IPS DF 6.9 (cell line): ENCODE measurements at regions not wholly inside any gene's neighbourhood (a gene's known extent, or its start where the extent isn't known, plus 50 kb on each side); places are given as distances from the start of the nearest gene placed in this dataset.
"Not testable (repeated sequence)": the region's sequence is repeated elsewhere in the genome, so short reads cannot be mapped to it uniquely, and the experiment has no call there.

ENCODE experiments used
- DNase-seq: peaks from one replicate; pipeline ENCODE4 v3.0.0-alpha.2; 2013; ENCODE audit warnings: low read depth, low spot score
- H3K27ac ChIP-seq: one replicate; pipeline ENCODE4 v1.5.1; 2013; ENCODE audit warnings: low read length, control low read depth
- H3K27me3 ChIP-seq: 2 replicates; pipeline ENCODE4 v1.6.1; 2013; ENCODE audit warnings: mild to moderate bottlenecking, low read length; ENCODE audit not compliant: control insufficient read depth, insufficient read depth
- H3K36me3 ChIP-seq: 2 replicates; pipeline ENCODE4 v1.6.1; 2013; ENCODE audit warnings: low read length; ENCODE audit not compliant: control insufficient read depth, insufficient read depth
- H3K4me1 ChIP-seq: 2 replicates; pipeline ENCODE4 v1.6.1; 2013; ENCODE audit warnings: low read length; ENCODE audit not compliant: control insufficient read depth, insufficient read depth
- H3K4me3 ChIP-seq: 2 replicates; pipeline ENCODE4 v1.5.1; 2013; ENCODE audit warnings: mild to moderate bottlenecking, low read length
- H3K9me3 ChIP-seq: 2 replicates; pipeline ENCODE4 v1.6.1; 2013; ENCODE audit warnings: low read length, inconsistent platforms; ENCODE audit not compliant: control insufficient read depth, insufficient read depth
- WGBS: extraction: QIAGEN DNeasy Blood & Tissue Kit; methylation state at CpG from one replicate; pipeline ENCODE4 v1.1.7; 2013; ENCODE audit warnings: mixed read lengths, missing lambda C conversion rate; ENCODE audit not compliant: insufficient read length, insufficient coverage; 5-methylcytosine and 5-hydroxymethylcytosine counted together

- H3K4me3 ChIP-seq, H3K9me3 ChIP-seq, H3K27me3 ChIP-seq, H3K36me3 ChIP-seq, DNase-seq, H3K4me1 ChIP-seq, H3K27ac ChIP-seq: not testable (repeated sequence)
- WGBS: 25% methylated on average over 1 of the region's 1 CpG
These were observed 455.0 kb downstream of the SOX11 start for GRCh38 chr2:6147215-6147614.

- no peak for DNase-seq
- Histone ChIP-seq H3K4me1 (no peaks in the 10 kb centered on the region), H3K27ac (no peak overlapping the region), H3K9me3 (no peaks in the 10 kb centered on the region), H3K27me3 (no peaks in the 10 kb centered on the region), H3K4me3 (no peak overlapping the region), H3K36me3 (no peaks in the 10 kb centered on the region)
- no CpG with 5 or more reads among the region's 1 CpG for WGBS
These were observed 456.7 kb downstream of the SOX11 start for GRCh38 chr2:6148882-6149281.

GRCh38 chr2:6159606-6160005, 467.4 kb downstream of the SOX11 start:
- H3K27me3 ChIP-seq: no peaks in the 10 kb centered on the region

GRCh38 chr2:6163932-6164331, 471.7 kb downstream of the SOX11 start:
- no peaks in the 10 kb centered on the region; the same call in 1 of the 2 replicates for H3K4me1 ChIP-seq
- no peak overlapping the region for H3K4me3 ChIP-seq
- no peak for DNase-seq
- no peaks in the 10 kb centered on the region for H3K9me3 ChIP-seq
- WGBS: no CpG with 5 or more reads among the region's 7 CpGs
- H3K36me3 ChIP-seq: no peaks in the 10 kb centered on the region
- H3K27me3 ChIP-seq: no peaks in the 10 kb centered on the region
- H3K27ac ChIP-seq: no peak overlapping the region

More at GRCh38 chr2:6159606-6160005, 467.4 kb downstream of the SOX11 start:
- no peaks in the 10 kb centered on the region for H3K36me3 ChIP-seq
- WGBS: no CpG with 5 or more reads among the region's 3 CpGs
- H3K4me3 ChIP-seq: no peak overlapping the region
- no peak overlapping the region for H3K27ac ChIP-seq
- H3K9me3 ChIP-seq: no peaks in the 10 kb centered on the region
- peaks cover 1% of the 10 kb centered on the region; the same call in 1 of the 2 replicates for H3K4me1 ChIP-seq
- no peak for DNase-seq

- Histone ChIP-seq H3K27me3 (no peaks in the 10 kb centered on the region), H3K4me3 (no peak overlapping the region), H3K36me3 (no peaks in the 10 kb centered on the region), H3K4me1 (no peaks in the 10 kb centered on the region; the same call in 1 of the 2 replicates), H3K9me3 (no peaks in the 10 kb centered on the region), H3K27ac (no peak overlapping the region)
- DNase-seq: no peak
- WGBS: no CpG with 5 or more reads among the region's 11 CpGs
These were observed 473.0 kb downstream of the SOX11 start for GRCh38 chr2:6164986-6165747.

- H3K27me3 ChIP-seq: no peaks in the 10 kb centered on the region
- no CpG with 5 or more reads among the region's 14 CpGs for WGBS
- no peaks in the 10 kb centered on the region for H3K36me3 ChIP-seq
- H3K27ac ChIP-seq: no peak overlapping the region
- no peaks in the 10 kb centered on the region; the same call in 1 of the 2 replicates for H3K4me1 ChIP-seq
- no peak overlapping the region for H3K4me3 ChIP-seq
- no peak for DNase-seq
- H3K9me3 ChIP-seq: no peaks in the 10 kb centered on the region
These were observed 475.5 kb downstream of the SOX11 start for GRCh38 chr2:6167592-6168138.

- Histone ChIP-seq H3K27me3 (no peaks in the 10 kb centered on the region), H3K4me3 (no peak overlapping the region), H3K9me3 (no peaks in the 10 kb centered on the region), H3K4me1 (no peaks in the 10 kb centered on the region; the same call in 1 of the 2 replicates), H3K36me3 (no peaks in the 10 kb centered on the region), H3K27ac (no peak overlapping the region)
- DNase-seq: no peak
- WGBS: no CpG with 5 or more reads among the region's 1 CpG
These were observed 476.3 kb downstream of the SOX11 start for GRCh38 chr2:6168485-6168884.

- no peaks in the 10 kb centered on the region for H3K36me3 ChIP-seq
- no peaks in the 10 kb centered on the region for H3K9me3 ChIP-seq
- WGBS: 100% methylated on average over 1 of the region's 3 CpGs
- H3K27me3 ChIP-seq: no peaks in the 10 kb centered on the region
- H3K27ac ChIP-seq: no peak overlapping the region
- no peak for DNase-seq
- H3K4me3 ChIP-seq: no peak overlapping the region
- no peaks in the 10 kb centered on the region for H3K4me1 ChIP-seq
These were observed 479.1 kb downstream of the SOX11 start for GRCh38 chr2:6171294-6171693.

GRCh38 chr2:6177811-6178210, 485.6 kb downstream of the SOX11 start:
- Histone ChIP-seq H3K27ac (no peak overlapping the region), H3K4me1 (no peaks in the 10 kb centered on the region), H3K4me3 (no peak overlapping the region), H3K27me3 (no peaks in the 10 kb centered on the region), H3K9me3 (no peaks in the 10 kb centered on the region), H3K36me3 (no peaks in the 10 kb centered on the region)
- DNase-seq: no peak
- WGBS: no CpG with 5 or more reads among the region's 2 CpGs

GRCh38 chr2:6181525-6181924, 489.3 kb downstream of the SOX11 start:
- no peaks in the 10 kb centered on the region for H3K36me3 ChIP-seq
- no peak overlapping the region for H3K4me3 ChIP-seq
- no peak for DNase-seq
- no peaks in the 10 kb centered on the region for H3K27me3 ChIP-seq
- H3K9me3 ChIP-seq: no peaks in the 10 kb centered on the region
- no peak overlapping the region for H3K27ac ChIP-seq
- no peaks in the 10 kb centered on the region for H3K4me1 ChIP-seq
- WGBS: no CpG with 5 or more reads among the region's 4 CpGs

- no peak overlapping the region for H3K27ac ChIP-seq
- H3K9me3 ChIP-seq: no peaks in the 10 kb centered on the region
- no peaks in the 10 kb centered on the region for H3K4me1 ChIP-seq
- no peaks in the 10 kb centered on the region for H3K36me3 ChIP-seq
- no peaks in the 10 kb centered on the region for H3K27me3 ChIP-seq
- DNase-seq: no peak
- no CpG with 5 or more reads among the region's 4 CpGs for WGBS
- no peak overlapping the region for H3K4me3 ChIP-seq
These were observed 489.7 kb downstream of the SOX11 start for GRCh38 chr2:6181926-6182325.
